ENCODE measurements at regions not wholly inside any gene's neighbourhood (a gene's known extent, or its start where the extent isn't known, plus 50 kb on each side); places are given as distances from the start of the nearest gene placed in this dataset.
"Not testable (repeated sequence)": the region's sequence is repeated elsewhere in the genome, so short reads cannot be mapped to it uniquely, and the experiment has no call there.

GRCh38 chr6:3962291-3963280 lies 113.4 kb downstream of the FAM50B start:
- DNase-seq, result no peak

GRCh38 chr6:3963426-3963825 lies 114.3 kb downstream of the FAM50B start:
- DNase-seq, result no peak

- DNase-seq, result no peak
Measured at GRCh38 chr6:3965071-3965718, 113.7 kb downstream of the FAM217A start.

GRCh38 chr6:3966426-3966825 lies 112.5 kb downstream of the FAM217A start:
- no peak for DNase-seq

- no peak for DNase-seq
Measured at GRCh38 chr6:3970097-3970496, 108.8 kb downstream of the FAM217A start.

GRCh38 chr6:3973152-3973551 lies 105.8 kb downstream of the FAM217A start:
- DNase-seq, result not testable (repeated sequence)

GRCh38 chr6:3977875-3978711 lies 100.8 kb downstream of the FAM217A start:
- DNase-seq, result peak; percentile 64

GRCh38 chr6:3978966-3979365 lies 100.0 kb downstream of the FAM217A start:
- DNase-seq, result not testable (repeated sequence)

- DNase-seq, result no peak
Measured at GRCh38 chr6:3981917-3982316, 97.0 kb downstream of the FAM217A start.

GRCh38 chr6:3983778-3984177 lies 95.2 kb downstream of the FAM217A start:
- DNase-seq, result no peak

GRCh38 chr6:3984494-3984893 lies 94.4 kb downstream of the FAM217A start:
- DNase-seq, result no peak

GRCh38 chr6:3986241-3986640 lies 92.7 kb downstream of the FAM217A start:
- DNase-seq, result no peak

- no peak for DNase-seq
Measured at GRCh38 chr6:3987053-3987452, 91.9 kb downstream of the FAM217A start.

- no peak for DNase-seq
Measured at GRCh38 chr6:3987576-3987975, 91.4 kb downstream of the FAM217A start.

- DNase-seq, result peak; percentile 78
Measured at GRCh38 chr6:3990692-3991491, 88.0 kb downstream of the FAM217A start.

- DNase-seq, result no peak
Measured at GRCh38 chr6:3991941-3992340, 87.0 kb downstream of the FAM217A start.

- DNase-seq, result no peak
Measured at GRCh38 chr6:3996349-3996748, 82.6 kb downstream of the FAM217A start.

- DNase-seq, result no peak
Measured at GRCh38 chr6:3997177-3997770, 81.7 kb downstream of the FAM217A start.

- DNase-seq, result no peak
Measured at GRCh38 chr6:3999800-4000661, 78.9 kb downstream of the FAM217A start.

- no peak for DNase-seq
Measured at GRCh38 chr6:4004249-4004648, 74.7 kb downstream of the FAM217A start.

Measured in NCI-H2227 treated with DMSO at 0.1 percent for 48 hours (cell line).